HG03095 (cell line): ENCODE measurements at regions not wholly inside any gene's neighbourhood (a gene's known extent, or its start where the extent isn't known, plus 50 kb on each side); places are given as distances from the start of the nearest gene placed in this dataset.
A peak's percentile ranks its signal among the peaks of the same experiment; 100 is the strongest.
"Not testable (repeated sequence)": the region's sequence is repeated elsewhere in the genome, so short reads cannot be mapped to it uniquely, and the experiment has no call there.

ENCODE experiments used
- ATAC-seq: cut with Tn5 transposase; IDR thresholded peaks from one replicate; pipeline ENCODE4 v1.9.1; 2021; ENCODE audit warnings: moderate library complexity; ENCODE audit not compliant: unreplicated experiment

GRCh38 chr12:65725376-65725775 lies 98.9 kb upstream of the HMGA2 start:
- no peak for ATAC-seq

DNA sequence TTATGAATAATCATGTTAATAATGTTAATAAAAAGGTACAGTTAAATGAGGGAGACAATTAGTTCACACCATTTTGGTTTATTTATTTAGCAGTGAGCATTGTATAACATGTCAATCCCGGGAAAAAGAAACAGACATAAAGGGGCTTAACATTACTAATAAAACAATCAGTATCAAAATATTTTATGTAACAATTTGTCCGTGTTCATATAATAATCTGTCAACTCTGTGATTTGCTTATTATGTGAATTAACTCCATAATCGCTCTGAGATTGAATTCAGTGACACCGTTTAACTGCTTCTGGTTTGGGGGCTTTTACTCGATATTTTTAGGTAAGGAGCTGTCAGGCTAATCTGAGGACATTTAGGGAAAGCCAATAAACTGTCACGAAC lies 95.8 kb upstream of the HMGA2 start:
- ATAC-seq = no peak

- no peak for ATAC-seq
Observed at GRCh38 chr12:65728848-65729793, 95.2 kb upstream of the HMGA2 start.

DNA sequence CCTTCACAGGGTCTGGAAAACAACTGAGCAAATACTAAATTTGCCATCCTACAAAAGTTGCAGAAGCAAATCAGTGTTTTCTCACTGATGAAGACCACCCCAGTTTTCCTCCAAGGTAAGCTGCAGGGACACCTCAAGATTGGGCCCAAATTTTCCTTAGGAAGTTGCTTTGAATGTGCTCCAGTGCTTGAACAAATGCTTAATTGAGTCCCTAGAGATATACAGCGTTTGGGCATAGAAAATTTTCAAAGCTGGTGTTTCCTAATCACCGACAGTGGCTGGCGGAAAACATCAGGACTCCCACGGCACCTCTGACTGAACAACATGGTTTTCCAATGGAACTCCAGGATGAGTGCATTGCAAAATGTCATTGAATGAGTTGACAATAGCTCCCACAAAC lies 92.5 kb upstream of the HMGA2 start:
- ATAC-seq = no peak

DNA sequence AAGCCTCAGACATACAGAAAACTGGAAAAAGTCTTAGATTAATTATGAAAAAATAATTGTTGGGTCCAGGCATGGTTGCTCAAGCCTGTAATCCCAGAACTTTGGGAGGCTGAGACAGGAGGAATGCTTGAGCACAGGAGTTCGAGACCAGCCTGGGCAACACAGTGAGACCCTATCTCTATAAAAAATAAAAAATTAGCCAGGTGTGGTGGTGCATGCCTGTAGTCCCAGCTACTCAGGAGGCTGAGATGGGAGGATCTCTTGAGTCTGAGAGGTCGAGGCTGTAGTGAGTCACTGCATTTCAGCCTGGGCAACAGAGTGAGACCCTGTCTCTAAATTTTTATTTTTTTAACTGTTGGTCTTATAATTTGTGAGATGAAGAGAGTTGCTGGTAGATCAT lies 90.6 kb upstream of the HMGA2 start:
- ATAC-seq = not testable (repeated sequence)

GRCh38 chr12:65734226-65734625 lies 90.1 kb upstream of the HMGA2 start:
- ATAC-seq = no peak

GRCh38 chr12:65739606-65740005 lies 84.7 kb upstream of the HMGA2 start:
- ATAC-seq = no peak

DNA sequence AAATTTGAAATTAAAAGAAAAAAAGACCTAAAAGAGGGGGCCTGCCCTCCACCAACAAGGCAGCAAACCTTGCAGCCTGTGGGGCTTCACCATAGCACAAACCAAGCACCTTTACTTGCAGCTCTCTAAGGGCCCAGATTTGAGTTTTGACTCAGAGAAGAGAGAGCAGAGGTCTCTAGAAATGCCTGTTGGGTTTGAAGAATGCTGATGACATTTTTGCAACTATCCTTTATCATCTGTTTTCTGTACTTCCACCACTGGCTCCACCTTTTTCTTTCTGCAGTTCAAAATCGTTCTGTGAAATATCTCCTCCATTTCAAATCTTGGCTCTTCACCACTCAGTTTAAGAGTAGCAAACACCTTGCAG lies 83.8 kb upstream of the HMGA2 start:
- ATAC-seq = no peak

DNA sequence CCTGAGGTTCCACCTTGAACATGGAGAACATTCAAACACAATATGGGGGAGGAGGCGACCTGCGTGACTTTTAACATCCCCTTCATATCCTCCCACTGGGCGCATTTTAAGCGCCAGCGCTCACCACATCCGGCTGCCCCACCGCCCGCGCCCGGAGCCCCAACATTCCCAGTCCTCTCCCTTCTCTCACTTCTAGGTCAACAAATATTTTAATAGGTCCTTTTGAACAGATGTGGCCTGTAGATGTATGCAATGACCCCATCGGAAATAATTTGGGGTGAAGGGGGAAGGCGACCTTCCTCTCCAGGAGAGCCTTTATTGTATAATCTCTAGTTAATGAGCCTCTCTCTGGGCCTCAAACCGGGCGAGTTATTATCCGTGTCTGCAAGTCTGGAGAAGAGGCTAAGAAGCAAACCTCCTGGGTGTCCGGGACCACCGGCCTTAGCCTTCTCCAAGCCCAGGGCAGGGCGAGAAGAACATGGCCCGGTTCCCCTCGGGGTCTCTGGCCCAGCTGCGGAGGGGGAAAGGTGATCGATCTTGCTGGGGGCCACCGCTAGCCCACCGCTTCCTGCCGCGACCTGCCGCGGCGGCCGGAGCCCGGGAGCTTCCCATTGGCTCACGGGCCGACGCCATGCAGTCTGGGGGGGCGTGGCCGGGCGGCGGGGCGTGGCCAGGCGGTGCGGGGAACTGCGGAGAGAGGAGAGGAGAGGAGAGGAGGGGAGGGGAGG lies 83.2 kb upstream of the HMGA2 start:
- peak; percentile 68 for ATAC-seq

- ATAC-seq = peak; percentile 35
Observed at GRCh38 chr12:65741656-65742017, 82.6 kb upstream of the HMGA2 start.

DNA sequence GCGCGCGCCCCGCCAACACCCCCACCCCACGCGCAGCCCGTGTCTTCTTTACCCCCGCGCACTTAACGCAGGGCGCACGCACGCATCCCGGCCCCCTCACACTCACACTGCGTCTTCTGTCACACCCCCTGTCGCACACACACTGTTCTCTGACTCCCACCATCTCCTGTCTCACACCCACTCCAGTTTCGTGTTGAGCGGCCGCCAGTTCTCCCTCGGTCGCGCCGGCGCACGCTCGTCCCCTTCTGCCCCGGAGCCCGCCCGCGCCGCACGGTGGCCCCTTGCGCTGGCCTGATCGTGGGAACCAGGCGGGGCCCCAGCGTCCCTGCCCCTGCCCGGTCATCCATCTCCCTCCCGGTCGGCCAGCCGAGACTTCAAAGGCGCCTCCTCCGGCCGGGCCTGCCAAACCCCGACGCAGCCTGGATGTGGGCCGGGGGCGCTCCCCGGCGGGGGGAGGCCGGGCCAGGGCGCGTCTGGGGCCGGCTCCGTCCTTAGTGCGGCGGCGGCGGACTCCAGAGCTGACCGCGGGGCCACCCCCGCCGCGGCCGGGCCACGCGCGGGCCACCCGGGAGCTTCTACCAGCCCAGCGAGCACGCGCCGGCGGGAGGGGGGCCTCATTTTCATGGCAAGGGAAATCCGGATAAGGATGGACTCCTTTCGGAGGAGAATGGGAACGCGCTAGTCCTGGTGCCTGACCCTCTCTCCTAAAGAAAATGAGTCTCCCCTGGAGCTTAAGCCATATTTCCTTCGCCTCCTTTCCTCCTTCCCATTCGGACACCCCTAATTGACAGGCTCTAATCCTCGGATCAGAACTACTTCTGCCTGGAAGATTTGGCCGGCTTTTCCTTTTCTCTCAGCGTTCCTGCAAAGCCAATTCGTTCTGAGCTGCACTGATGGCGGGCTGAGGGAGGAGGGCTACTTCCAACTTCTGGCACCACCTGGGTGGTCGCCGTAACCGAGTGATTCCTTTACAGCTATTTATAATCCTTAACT lies 82.0 kb upstream of the HMGA2 start:
- peak; percentile 19 for ATAC-seq

GRCh38 chr12:65744236-65744840 lies 79.9 kb upstream of the HMGA2 start:
- ATAC-seq = not testable (repeated sequence)

DNA sequence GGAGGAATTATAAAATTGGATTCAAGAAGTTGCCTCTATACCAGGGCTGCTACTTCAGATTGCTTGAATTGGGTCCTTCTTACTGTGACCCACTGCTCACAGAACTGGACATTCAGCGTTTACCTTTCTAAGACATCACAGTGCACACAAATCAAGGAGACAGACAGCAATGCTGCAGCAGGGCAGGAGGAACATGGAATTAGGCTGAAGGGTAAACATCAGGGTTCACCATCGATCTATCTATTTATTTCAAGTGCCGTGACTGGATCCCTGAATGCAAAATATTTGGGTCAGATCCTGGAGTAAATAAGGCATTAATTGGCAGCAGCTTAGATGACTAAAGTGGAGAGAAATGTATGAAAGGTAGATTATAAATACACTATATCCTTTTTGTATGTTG lies 76.9 kb upstream of the HMGA2 start:
- no peak for ATAC-seq

DNA sequence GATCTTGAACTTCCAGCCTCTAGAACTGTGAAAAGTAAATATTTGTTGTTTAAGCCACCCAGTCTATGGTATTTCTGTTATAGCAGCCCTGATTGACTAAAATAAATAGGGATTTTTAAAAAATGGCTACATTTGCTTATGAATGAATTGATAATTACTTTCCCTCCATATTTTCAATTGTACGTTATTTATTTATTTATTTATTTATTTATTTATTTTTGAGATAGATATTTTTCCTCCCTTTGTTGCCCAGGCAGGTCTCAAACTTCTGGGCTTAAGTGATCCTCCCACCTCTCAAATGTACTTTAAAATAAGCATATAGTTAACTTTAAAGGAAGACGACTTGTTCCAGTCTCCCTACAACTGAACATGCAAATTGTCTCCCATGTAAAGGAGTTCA lies 76.0 kb upstream of the HMGA2 start:
- ATAC-seq = no peak

- ATAC-seq = no peak
Observed at GRCh38 chr12:65754290-65754689, 70.0 kb upstream of the HMGA2 start.

DNA sequence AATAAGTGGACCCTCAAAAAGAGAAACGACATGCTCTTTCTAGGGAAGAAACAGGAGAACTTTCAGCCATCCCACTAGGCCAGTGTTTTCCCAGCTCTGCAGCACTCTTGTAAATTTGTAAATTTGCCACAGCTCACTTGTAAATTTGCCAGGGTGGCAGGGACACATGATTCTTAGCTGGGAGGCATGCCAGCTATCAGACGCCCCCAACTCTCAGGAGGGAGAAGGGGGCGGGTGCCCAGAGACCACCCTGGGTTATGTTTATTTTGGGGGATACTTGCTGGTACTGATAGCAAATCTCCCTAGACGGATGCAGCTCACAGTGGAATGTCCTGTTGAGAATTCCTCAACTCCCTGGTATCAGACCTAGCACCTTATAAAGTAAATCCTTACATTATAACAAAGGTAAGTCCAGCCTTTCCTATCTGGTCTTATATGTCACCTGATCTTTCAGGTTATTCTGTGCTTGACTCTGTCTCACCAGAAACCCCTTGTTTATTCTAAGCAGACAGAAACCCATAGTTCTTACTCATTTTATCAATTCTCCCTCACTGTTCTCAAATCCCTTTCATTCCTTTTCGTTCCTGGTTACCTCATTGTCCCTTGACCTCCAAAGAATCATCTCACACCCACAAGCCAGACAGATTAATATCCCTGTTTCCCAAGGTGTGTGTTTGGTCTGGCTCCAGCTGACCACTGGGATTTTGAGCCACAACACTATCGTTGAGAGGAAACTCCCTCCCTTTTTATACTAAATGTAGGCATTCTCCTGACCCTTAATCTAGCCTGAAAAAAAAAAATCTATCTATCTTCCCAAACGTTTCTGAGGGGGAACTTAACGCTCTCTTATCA lies 69.3 kb upstream of the HMGA2 start:
- ATAC-seq = no peak

DNA sequence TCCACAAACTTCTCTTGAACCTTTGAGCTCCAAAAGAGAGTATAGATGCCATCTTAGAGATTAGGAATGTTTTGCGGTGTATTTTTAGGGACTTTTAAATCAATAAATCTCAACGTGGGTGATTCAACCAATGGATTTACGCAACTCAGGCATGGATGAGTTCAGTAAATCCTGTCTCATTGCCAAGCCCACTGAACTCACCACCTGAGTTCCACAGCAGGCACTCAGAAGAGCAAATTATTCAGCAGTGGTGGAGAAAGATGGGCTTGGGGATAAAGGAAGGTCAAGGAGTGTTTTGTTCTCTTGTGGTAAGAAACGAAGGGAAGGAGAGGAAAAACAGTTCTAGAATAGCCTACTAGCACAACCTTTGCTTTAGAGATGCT lies 68.7 kb upstream of the HMGA2 start:
- ATAC-seq = no peak

DNA sequence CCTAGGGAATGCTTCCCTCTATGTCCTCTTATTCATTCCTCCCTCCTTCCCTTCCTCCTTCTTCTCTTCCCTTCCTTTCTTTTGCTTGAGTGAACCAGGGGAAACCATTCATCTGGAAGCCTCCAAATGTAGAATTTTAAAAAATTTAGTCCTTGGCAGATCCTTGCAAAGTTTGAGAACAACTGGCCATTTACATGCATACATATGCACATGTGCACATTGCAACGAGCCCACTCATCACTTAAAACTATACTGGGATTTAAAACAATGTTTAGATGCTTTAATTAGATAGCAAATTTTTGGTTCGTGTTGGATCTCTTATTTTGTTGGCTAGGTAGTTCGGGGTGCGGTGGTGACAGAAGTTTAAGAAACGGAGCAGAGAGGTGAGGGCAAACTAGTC lies 68.0 kb upstream of the HMGA2 start:
- ATAC-seq = no peak

- ATAC-seq = peak; percentile 95
Observed at GRCh38 chr12:65756956-65757511, 67.2 kb upstream of the HMGA2 start.

GRCh38 chr12:65758401-65758800 lies 65.9 kb upstream of the HMGA2 start:
- no peak for ATAC-seq
